Bronchial epithelial cell (primary cell): ENCODE measurements at regions not wholly inside any gene's neighbourhood (a gene's known extent, or its start where the extent isn't known, plus 50 kb on each side); places are given as distances from the start of the nearest gene placed in this dataset.

ENCODE experiments used
- DNase-seq: peaks from one replicate; pipeline ENCODE4 v3.0.0-alpha.2; 2010; ENCODE audit warnings: low read depth
- FAIRE-seq: peaks from 2 replicates; lab custom pipeline; 2011; peaks lifted over from hg19 to GRCh38; lab: Jason Lieb, UNC
- H3K27me3 ChIP-seq: 2 replicates; pipeline ENCODE4 v1.5.1; 2011; ENCODE audit warnings: low read length; ENCODE audit not compliant: control insufficient read depth, insufficient read depth
- H3K36me3 ChIP-seq: 2 replicates; pipeline ENCODE4 v1.5.1; 2011; ENCODE audit warnings: low read length; ENCODE audit not compliant: control insufficient read depth, insufficient read depth
- H3K4me3 ChIP-seq: 2 replicates; pipeline ENCODE4 v1.5.1; 2011; ENCODE audit warnings: mild to moderate bottlenecking, low read depth, low read length, control low read depth
- TF ChIP-seq, protein P1 (sequence below): IDR thresholded peaks from 2 replicates; pipeline ENCODE4 v1.5.1; 2011; ENCODE audit warnings: mild to moderate bottlenecking, moderate library complexity, low read length, control low read depth, inconsistent platforms; ENCODE audit not compliant: insufficient read depth, severe bottlenecking

GRCh38 chr2:107009275-107009674, 123.3 kb upstream of the ST6GAL2 start:
- H3K36me3 ChIP-seq = no peaks in the 10 kb centered on the region
- H3K27me3 ChIP-seq = no peaks in the 10 kb centered on the region
- no peak overlapping the region for H3K4me3 ChIP-seq
- DNase-seq (no peak), FAIRE-seq (no peak)
- TF ChIP-seq, protein P1, sequence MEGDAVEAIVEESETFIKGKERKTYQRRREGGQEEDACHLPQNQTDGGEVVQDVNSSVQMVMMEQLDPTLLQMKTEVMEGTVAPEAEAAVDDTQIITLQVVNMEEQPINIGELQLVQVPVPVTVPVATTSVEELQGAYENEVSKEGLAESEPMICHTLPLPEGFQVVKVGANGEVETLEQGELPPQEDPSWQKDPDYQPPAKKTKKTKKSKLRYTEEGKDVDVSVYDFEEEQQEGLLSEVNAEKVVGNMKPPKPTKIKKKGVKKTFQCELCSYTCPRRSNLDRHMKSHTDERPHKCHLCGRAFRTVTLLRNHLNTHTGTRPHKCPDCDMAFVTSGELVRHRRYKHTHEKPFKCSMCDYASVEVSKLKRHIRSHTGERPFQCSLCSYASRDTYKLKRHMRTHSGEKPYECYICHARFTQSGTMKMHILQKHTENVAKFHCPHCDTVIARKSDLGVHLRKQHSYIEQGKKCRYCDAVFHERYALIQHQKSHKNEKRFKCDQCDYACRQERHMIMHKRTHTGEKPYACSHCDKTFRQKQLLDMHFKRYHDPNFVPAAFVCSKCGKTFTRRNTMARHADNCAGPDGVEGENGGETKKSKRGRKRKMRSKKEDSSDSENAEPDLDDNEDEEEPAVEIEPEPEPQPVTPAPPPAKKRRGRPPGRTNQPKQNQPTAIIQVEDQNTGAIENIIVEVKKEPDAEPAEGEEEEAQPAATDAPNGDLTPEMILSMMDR = no peak

GRCh38 chr2:107012714-107013306, 126.8 kb upstream of the ST6GAL2 start:
- Histone ChIP-seq H3K27me3 (no peaks in the 10 kb centered on the region), H3K36me3 (no peaks in the 10 kb centered on the region)
- TF ChIP-seq, protein P1 = no peak

GRCh38 chr2:107013884-107014283, 127.9 kb upstream of the ST6GAL2 start:
- no peak for FAIRE-seq
- Histone ChIP-seq H3K4me3 (no peak overlapping the region), H3K36me3 (no peaks in the 10 kb centered on the region), H3K27me3 (no peaks in the 10 kb centered on the region)
- TF ChIP-seq, protein P1 = no peak
- no peak for DNase-seq

More at GRCh38 chr2:107012714-107013306, 126.8 kb upstream of the ST6GAL2 start:
- no peak for FAIRE-seq
- no peak for DNase-seq
- no peak overlapping the region for H3K4me3 ChIP-seq

DNA sequence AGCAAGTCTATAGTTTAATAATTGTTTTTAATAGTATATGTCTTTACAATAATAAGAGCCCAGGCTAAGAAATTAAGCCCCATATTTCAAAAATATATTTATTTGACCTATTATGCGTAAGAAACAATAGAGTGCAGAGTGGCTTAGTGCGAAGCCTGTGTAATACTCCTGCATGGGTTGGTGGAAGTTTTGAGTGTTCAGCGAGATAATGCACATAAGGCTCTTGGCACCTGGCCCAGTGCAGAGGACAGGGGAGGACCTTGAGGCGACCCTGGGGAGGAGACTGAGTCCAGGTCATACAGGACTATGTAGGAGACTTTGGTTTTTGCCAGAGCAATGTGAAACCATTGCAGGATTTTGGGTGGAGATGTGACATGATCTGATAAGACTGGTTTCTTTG, 132.4 kb upstream of the ST6GAL2 start:
- Histone ChIP-seq H3K4me3 (no peak overlapping the region), H3K36me3 (no peaks in the 10 kb centered on the region), H3K27me3 (no peaks in the 10 kb centered on the region)
- no peak for FAIRE-seq
- no peak for DNase-seq
- TF ChIP-seq, protein P1 = no peak

DNA sequence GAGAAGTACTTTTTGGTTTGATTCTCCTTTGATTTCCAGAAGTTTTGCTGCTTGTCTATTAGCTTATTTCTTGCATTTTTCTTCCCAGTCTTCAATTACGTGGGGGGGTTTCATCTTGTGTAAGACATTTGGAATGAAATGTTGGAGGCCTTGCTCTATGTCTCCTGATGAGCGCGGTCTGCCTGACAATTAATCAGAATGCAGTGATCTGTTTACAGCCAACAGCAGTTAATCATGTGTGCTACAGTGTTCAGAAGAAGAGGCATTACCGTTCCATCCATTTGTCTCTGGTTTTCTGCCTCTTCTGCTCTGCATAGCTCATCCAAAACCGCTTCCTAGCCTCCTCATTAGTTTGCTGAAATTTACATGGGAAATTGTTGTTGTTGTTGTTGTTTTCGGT, 134.4 kb upstream of the ST6GAL2 start:
- no peak for DNase-seq
- TF ChIP-seq, protein P1 = no peak
- FAIRE-seq = no peak
- H3K36me3 ChIP-seq = no peaks in the 10 kb centered on the region
- no peak overlapping the region for H3K4me3 ChIP-seq
- no peaks in the 10 kb centered on the region for H3K27me3 ChIP-seq

- H3K27me3 ChIP-seq = no peaks in the 10 kb centered on the region
- TF ChIP-seq, protein P1 = no peak
- no peak overlapping the region for H3K4me3 ChIP-seq
- FAIRE-seq = peak; percentile 79
- no peaks in the 10 kb centered on the region for H3K36me3 ChIP-seq
- no peak for DNase-seq
These were observed 138.3 kb upstream of the ST6GAL2 start for GRCh38 chr2:107024269-107024668.
